Stimulated activated CD8-positive, alpha-beta memory T cell treated with anti-CD3 and anti-CD28 coated beads, Interleukin-7, amount 100 ng/mL, for 4 hours (primary cell): ENCODE measurements at regions not wholly inside any gene's neighbourhood (a gene's known extent, or its start where the extent isn't known, plus 50 kb on each side); places are given as distances from the start of the nearest gene placed in this dataset.
"Not testable (repeated sequence)": the region's sequence is repeated elsewhere in the genome, so short reads cannot be mapped to it uniquely, and the experiment has no call there.

ENCODE experiments used
- DNase-seq, 2 donors: peaks; one replicate each; pipeline ENCODE4 v3.0.0-alpha.2; 2020; ENCODE audit warnings: low read depth in 2 of 2

- no peak for DNase-seq
Measured at GRCh38 chr6:137802408-137803182, 64.5 kb upstream of the TNFAIP3 start.

GRCh38 chr6:137804637-137805036 is 62.4 kb upstream of the TNFAIP3 start:
- no peak for DNase-seq

- no peak for DNase-seq
Measured at GRCh38 chr6:137805622-137806021, 61.4 kb upstream of the TNFAIP3 start.

GRCh38 chr6:137806914-137807682 is 60.0 kb upstream of the TNFAIP3 start:
- DNase-seq, result no peak

- DNase-seq, result no peak
Measured at GRCh38 chr6:137808191-137808590, 58.9 kb upstream of the TNFAIP3 start.

- DNase-seq, result no peak
Measured at GRCh38 chr6:137808836-137809315, 58.2 kb upstream of the TNFAIP3 start.

- DNase-seq, result not testable (repeated sequence)
Measured at GRCh38 chr6:137809895-137810553, 57.0 kb upstream of the TNFAIP3 start.

- DNase-seq, result no peak
Measured at GRCh38 chr6:137810554-137811120, 56.4 kb upstream of the TNFAIP3 start.

- DNase-seq, result peak; percentile 76 to 77
Measured at GRCh38 chr6:137811121-137811915, 55.7 kb upstream of the TNFAIP3 start.

- DNase-seq, result no peak
Measured at GRCh38 chr6:137811916-137812553, 55.0 kb upstream of the TNFAIP3 start.

GRCh38 chr6:137813308-137813970 is 53.6 kb upstream of the TNFAIP3 start:
- no peak for DNase-seq

- DNase-seq, result not testable (repeated sequence)
Measured at GRCh38 chr6:137814030-137814429, 53.0 kb upstream of the TNFAIP3 start.

- no peak for DNase-seq
Measured at GRCh38 chr6:137815692-137816091, 51.4 kb upstream of the TNFAIP3 start.

GRCh38 chr6:137816133-137816579 is 50.9 kb upstream of the TNFAIP3 start:
- no peak for DNase-seq

GRCh38 chr6:137816688-137817618 is 50.1 kb upstream of the TNFAIP3 start:
- DNase-seq, result no peak
